NCI-H187 treated with DMSO at 0.1 percent for 48 hours (cell line): ENCODE measurements at regions not wholly inside any gene's neighbourhood (a gene's known extent, or its start where the extent isn't known, plus 50 kb on each side); places are given as distances from the start of the nearest gene placed in this dataset.
"Not testable (repeated sequence)": the region's sequence is repeated elsewhere in the genome, so short reads cannot be mapped to it uniquely, and the experiment has no call there.

ENCODE experiments used
- DNase-seq: peaks from one replicate; lab custom pipeline; 2025; lab: John Stamatoyannopoulos, UW

DNA sequence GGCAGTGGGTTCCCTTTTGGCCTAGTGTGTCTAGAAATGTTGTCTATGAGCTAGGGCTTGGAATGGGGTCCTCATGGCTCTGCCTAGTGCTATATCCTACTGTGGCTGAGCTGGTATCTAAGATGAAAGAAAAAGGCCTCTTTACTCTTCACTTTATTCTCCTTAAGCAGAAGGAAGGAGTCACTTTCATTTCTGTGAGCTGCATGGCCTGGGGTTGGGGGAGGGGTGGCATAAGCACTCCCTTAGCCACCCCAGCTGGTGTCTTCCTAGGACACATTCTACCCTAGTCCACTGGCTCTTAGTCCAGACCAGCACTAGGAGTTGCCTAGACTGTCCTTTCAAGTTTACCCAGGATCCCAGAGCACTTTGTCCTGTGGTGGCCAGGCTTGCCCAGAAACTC, 1148.9 kb upstream of the CNTN5 start:
- DNase-seq = no peak

DNA sequence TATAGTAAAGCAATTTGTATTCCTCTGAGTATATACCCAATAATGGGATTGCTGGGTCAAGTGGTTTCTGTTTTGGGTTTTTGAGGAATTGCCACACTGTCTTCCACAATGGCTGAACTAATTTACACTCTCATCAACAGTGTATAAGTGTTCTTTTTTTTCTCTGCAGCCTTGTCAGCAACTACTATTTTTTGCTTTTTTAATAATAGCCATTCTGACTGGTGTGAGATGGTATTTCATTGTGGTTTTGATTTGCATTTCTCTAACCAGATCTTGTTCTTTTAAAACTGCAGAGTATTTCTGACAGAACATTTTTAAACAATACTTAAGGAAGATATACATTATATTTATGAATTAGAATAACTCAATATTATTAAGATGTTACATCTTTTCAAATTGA, 1140.5 kb upstream of the CNTN5 start:
- no peak for DNase-seq

DNA sequence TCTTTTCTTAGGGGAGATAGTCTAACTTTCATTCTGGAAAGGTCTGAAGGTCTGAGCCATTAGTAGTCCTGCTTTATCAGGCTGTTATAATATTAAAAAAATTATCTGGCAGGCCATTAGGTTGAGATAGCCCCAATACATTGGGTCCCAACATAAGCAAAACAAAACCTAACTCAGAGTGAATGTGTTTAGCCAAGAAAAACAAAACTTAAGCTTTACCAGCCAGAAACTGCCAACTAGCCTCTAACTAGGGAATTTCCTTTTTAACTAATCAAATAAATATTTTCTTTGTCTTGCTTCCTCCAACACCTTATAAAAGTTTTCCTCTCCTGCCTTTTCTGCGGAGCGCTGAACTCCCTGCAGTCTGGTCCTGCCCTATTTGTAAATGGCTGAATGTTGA, 1137.7 kb upstream of the CNTN5 start:
- no peak for DNase-seq

DNA sequence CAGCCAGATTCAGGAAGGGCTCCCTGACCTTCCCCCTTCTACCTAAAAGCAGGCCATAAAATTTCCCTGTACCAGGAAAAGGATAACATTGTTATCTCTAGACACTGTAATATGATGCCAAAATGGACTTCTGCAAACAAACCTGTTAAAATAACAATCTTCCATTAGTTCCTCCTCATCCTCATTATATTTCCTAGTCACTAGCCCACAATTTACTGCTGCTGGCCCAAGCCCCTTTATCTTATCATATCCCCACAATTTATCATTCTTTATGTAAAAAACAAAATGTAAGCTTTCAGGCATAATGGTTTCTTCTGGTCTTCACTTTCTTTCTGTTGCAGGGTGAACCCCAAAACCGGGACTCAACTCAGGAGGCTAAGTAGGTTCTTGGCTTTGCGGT, 1132.1 kb upstream of the CNTN5 start:
- DNase-seq = no peak

DNA sequence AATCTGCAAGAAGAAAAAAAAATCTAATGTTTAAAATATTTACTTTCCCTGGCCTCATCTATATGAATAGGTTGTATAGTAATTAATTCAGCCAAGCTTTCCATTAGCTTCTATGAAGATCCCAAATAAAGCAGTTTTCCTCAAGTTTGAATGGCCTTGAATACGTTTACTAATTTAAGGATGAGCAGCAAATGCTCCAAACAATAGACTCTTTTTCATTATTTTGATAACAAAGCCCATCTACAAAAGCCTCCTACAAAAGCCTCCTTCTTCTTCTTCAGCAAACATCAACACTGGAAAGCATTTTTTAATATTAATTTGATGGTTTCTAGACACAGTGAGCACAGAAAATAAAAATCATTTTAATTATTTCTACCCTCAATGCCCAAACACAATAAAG, 1130.3 kb upstream of the CNTN5 start:
- DNase-seq = no peak

DNA sequence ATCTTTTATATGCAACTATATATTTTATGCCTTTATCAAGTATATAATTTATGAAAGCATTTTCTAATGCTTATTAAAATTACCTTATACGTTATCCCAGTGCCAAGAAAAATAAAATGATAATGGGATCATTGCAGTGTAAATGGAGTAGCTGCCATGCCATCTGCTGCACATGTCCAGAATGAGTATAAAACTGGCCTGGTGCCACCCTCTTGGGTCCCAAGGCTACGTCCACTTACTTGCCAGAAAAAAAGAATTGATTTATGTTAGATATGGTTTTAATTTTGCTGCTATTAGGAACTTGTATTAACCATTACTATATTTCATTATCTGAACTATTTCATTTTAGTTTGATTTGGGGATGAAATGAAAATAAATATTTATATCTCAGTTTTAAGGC, 1127.1 kb upstream of the CNTN5 start:
- DNase-seq = no peak

DNA sequence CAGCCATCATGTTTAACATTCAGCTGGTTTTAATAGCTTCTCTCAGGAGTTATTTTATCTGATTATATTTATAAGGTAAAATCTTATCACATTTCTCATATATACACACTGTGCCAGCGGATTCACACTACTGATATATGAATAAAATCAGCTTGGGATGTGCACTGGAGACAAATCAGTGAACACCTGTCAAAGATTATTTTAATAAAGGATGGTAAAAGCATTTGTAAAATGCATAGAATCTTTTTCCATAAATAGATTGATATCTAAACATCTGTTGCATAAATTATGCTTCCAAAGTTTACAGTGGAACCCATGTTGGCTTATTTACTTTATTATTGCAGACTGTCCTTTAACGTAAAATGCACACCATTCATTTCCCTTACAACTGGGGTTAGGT, 1125.8 kb upstream of the CNTN5 start:
- no peak for DNase-seq

DNA sequence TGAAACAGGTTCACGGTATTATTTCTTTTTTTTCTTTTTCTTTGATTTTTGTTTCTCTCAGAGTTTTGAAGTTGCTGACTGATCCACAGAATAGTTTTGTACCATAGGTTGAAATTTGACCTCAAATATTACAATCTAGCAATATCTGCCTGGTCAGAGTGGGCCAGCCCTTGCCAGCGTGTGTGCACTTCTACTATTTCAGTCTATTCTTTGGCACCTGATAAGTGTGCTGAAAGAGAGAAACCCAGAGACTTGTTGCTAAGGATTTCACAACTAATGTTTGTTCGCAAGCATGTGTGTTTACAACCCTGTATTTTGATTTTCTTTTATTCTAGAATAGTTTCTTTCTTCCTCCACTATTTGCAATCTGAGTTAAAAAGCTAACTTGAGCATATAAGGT, 1125.2 kb upstream of the CNTN5 start:
- DNase-seq = no peak

DNA sequence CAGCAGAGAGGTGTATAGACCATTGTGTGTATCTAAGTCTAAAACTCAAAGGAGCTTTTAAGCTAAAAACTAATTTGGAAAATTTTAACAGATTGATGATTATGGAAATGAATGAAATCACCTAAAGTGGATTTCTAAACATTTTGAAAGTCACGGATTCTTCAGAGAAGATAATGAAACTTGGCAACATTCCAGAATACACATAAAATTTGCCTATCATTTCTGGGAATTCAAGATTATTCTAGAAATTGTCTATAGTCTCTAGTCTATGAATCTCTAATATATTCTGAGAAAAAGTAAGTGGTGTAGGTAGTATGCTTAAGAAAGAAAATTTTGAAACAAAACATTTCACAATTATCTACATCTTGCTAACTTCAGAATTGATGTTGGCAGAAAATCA, 1117.9 kb upstream of the CNTN5 start:
- DNase-seq = no peak

DNA sequence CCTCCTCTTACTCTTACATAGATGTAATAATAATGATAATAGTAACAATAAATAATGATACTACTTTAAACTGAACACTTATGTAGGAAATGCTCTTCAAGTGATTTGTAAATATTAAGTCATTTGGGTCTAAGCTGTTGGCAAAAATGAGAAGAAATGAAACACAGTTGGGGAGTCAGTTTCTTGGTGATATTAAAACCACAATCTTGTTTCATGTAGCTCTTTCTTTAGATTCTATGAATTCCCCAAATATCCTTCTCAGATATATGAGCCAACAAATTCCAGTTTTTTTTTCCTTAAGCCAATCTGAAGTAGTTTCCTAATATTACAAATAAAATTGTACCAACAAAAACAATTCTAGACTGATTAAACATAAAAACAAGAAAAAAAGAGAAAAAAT, 1115.6 kb upstream of the CNTN5 start:
- DNase-seq = no peak

DNA sequence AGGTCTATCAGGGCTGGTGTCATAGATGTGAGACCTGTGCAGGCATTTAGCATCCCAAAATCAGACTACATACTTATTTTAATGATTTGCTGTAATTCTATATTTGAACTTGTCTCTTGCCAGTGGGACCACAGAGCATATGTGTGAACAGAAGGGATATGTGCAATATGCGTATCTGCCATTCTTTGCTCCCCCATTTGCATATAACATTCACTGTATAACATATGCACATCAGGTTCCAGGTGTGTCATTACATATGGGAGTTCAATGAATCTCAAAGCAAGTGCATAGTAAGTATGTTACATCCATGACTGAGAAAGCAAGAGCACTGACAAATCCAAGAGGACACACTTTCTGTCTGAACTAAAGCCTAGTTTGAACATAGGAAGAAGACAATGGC, 1115.1 kb upstream of the CNTN5 start:
- no peak for DNase-seq

DNA sequence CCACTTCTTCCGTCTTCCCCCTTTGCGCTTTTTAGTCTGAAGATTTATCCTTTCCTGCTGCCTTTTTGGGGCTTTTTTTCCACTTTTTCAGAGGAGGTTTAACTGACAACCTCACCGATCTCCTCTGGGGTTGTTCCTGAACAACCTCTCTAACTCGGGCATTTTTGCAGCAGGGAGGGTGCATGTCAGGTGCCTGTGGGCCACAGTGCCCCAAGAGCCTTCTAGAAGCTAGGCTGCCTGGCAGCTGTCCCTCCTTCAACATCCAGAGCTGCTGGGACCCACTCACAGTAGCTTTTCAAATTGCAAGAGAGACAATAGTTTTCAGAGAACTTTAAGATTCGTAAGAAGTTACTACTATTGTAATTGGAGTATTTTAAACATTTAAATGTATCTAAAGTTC, 1112.4 kb upstream of the CNTN5 start:
- no peak for DNase-seq

DNA sequence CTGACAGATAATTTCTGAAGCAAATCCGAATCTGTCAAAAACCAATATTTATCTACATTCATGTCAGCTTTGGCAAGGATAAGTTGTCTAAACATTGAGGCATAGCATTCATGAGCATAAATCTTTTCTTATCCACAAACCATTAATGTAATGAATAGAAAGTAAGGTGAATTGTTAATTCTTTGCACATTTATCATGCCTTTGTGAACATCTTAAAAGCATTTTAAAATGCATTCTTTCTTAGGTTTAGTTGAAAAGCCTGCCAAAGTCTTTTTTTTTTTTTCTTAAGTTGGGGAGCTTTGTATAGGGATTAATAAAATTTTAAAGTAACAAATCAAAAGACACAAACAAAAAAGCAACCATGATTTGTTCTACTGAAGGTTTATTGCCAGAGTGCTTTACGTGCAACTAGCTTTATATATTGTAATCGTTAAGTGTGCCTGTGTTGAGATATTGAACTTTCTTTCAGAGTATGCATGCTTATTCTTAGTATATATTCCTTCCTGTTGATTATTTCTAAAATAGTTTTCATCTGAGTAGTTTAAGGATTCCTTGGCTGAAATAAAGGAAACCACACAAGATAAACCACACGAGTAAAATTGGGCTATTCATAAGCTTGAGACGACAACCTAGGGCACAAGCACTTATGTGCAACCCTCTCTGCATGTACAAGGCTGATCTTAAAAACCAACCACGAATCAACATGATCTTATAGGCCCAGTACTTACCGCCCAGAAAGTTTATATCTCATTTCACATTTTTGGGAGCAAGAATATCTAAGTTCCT, 1110.9 kb upstream of the CNTN5 start:
- no peak for DNase-seq

DNA sequence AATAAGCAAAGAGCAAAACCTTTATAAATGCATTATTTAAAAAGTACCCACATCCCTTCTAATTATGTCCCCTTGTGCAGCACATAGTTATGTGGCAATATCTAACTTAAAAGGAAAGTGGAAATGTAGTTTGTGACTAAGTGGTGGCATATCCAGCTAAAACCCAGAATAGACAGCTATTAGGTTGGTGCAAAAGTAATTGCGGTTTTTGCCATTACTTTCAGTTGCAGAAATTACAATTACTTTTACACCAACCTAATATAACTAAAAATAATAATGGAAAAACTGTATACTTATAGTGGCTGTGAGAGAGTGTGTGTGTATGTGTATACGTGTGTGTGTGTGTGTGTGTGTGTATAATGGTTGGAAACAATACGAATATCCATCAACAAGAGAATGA, 1108.1 kb upstream of the CNTN5 start:
- DNase-seq = no peak

DNA sequence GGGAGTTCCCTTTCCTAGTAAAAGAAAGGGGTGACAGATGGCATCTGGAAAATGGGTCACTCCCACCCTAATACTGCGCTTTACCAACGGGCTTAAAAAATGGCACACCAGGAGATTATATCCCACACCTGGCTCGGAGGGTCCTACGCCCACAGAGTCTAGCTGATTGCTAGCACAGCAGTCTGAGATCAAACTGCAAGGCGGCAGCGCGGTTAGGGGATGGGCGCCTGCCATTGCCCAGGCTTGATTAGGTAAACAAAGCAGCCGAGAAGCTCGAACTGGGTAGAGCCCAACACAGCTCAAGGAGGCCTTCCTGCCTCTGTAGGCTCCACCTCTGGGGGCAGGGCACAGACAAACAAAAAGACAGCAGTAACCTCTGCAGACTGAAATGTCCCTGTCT, 1097.8 kb upstream of the CNTN5 start:
- DNase-seq = not testable (repeated sequence)

DNA sequence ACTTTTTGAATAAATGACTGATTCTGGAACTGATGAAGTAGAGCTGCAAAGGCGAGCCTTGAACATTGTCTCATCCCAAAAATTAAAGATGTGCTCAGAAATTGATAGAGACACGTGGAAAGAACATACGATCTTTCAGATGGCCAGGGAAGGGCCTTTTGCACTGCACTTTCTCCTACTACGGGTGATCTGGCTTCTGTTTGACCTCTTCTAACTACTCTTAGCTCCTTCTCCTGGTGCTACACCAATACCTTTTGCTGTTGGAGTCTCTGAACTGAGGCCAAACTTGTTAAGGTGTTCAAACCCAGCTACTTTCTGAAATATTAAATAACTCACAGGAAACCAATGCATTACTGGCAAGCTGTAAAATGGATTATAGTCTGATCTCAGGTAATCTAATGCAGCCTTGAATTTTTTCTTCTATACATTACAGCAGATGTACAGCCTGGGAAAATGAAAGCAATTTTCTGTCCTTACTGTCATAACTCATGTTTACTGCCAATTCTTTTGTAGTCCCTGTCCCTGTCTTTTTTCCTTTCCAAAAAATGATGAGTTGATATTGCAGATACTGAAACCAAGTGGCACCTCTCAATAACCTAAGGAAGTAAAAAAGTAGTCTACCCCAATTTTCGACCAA, 1086.1 kb upstream of the CNTN5 start:
- no peak for DNase-seq

DNA sequence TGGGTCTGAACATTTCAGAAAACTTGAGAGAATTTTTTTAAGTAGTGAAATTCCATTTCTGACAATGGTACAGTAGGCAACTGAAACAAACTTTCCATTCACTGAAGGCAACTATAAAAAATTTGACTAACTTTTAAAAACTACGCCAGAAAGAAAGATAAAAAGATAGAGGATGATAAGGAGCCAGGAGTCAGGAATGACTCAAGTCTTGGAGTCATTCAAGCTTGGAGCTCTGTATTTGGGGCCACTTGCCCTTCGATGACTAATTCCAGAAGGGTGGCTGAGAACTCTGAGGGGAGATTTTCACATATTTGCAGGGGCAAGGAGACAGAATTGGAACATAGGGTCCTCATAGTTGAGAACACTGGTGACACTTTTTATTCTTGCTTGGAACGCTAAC, 1083.2 kb upstream of the CNTN5 start:
- no peak for DNase-seq

DNA sequence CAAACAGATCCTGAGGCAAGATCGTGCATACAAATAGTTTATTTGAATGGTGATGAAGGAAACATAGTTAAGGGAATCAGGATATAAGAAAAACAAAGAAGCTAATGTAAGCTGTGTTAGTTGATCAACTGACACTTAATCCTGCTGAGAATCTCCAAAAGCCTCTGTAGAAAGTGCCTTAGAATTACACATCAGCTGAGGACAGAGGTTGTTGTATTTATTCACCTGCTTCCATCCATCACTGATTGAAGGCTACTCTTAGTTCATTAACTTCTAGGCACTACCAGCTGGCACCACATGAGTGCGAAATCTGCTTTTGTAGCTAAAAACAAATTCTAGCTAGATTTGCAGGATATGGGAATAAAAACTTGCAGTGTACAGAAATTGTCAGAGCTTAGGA, 1082.0 kb upstream of the CNTN5 start:
- no peak for DNase-seq

DNA sequence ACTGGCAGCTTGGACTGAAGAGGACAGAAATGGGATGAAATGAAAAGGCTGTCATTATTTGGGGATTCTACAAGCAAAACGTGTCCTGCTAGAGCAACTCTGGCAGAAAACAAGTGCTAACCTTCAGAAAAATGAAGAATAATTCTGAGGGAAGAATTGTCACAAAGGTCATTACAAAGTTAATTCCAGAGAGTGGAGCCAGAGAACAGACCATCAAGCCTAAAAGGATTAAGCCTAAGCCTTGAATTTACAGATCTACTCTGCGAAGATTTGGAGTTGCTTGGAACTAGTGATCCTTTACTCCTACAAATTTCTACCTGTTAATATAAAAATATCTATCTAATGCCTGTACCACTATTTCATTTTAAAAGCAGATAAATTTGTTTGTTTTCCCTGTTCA, 1077.3 kb upstream of the CNTN5 start:
- DNase-seq = no peak

DNA sequence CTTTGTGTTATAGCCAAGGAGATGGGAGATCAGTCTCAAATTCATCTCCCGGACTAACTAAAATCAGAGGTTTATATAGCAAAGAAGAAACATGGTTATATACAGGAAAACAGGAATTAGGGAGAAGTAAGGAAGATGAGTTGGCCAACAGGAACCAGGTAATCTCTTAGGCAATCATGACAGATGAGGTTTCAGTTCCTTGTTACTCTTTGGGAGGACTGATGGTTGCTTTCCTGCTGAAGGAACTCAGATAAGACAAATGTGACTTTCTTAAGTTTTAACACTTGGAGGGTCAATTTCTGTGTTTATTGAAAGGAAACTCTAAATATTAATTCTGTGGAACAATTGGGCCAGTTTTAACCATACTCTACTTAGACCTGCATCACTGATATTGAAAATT, 1072.0 kb upstream of the CNTN5 start:
- DNase-seq = no peak

DNA sequence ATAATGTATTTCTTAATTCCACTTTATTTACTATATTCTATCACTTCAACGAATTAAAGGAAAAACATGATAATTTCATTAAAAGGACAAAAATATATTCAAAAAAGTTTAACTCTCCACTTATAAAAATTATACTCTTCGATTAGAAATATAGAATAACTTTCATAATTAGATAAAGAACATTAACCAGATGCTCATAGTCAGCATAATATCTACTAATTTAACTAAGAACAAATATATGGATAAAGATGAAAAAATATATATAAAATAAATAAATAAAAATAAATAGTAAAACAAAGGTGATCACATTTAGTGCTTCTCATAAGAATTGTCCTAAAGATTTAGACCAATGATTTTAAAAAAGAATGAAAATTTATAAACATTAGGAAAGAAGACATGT, 1065.2 kb upstream of the CNTN5 start:
- DNase-seq = no peak

DNA sequence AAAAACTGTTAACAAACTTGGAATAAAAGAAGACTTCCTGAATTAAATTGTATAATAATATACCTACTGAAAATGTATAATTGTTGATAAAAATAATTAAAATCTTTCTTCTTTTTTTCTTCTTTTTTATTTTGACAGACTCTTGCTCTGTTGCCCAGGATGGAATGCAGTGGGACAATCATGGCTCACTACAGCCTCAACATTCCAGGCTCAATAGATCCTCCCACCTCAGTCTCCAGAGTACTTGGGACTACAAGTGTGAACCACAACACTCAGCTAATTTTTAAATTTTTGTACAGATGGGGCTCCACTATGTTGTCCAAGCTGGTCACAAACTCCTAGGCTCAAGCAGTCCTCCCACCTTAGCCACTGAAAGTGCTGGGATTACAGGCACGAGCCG, 1063.8 kb upstream of the CNTN5 start:
- DNase-seq = no peak

DNA sequence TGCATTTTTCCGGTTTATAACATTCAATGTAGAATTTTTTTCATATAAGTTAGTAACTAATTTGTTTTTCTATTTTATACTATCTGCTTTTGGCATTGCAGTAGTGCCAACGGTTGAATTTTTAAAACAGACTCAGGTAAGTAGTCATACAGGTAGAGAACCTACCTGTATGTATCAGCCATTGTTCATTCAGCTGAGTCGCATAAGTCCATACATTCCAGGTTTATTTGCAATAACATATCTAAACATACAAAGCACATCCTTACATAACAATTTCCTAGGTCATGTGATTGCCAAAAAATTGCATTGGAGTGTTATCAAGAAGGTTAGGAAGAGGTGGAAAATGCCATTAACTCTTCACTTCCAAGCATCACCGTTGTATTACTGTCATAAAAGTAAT, 1059.3 kb upstream of the CNTN5 start:
- DNase-seq = no peak

DNA sequence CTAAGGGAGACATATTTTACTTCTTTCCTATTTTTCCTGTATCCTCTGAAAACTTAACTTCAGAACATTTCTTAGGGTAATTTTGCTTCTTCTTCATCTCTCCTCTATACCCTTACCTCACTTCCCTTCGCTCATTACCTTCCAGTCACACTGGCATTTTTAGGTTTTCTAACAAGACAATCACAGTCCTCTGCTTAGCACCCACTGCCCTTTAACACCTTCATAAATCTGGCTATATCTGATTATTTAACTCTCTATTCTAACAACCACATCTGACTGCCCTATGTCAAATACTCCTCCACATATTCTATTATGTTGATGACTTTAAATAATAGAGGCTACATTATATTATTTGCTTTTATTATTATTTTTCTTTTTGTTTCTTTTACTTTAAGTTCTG, 1058.0 kb upstream of the CNTN5 start:
- no peak for DNase-seq
